ENCODE measurements at regions not wholly inside any gene's neighbourhood (a gene's known extent, or its start where the extent isn't known, plus 50 kb on each side); places are given as distances from the start of the nearest gene placed in this dataset.
"Not testable (repeated sequence)": the region's sequence is repeated elsewhere in the genome, so short reads cannot be mapped to it uniquely, and the experiment has no call there.

- DNase-seq (ENCODE audit: low spot score) = no peak
These were observed 366.1 kb upstream of the RPS23 start for GRCh38 chr5:82644229-82644628.

GRCh38 chr5:82642313-82642712 is 364.2 kb upstream of the RPS23 start:
- DNase-seq (ENCODE audit: low spot score) = no peak

- peak; percentile 67 for DNase-seq (ENCODE audit: low spot score)
These were observed 363.3 kb upstream of the RPS23 start for GRCh38 chr5:82641331-82642003.

- no peak for DNase-seq (ENCODE audit: low spot score)
These were observed 362.8 kb upstream of the RPS23 start for GRCh38 chr5:82640916-82641315.

- no peak for DNase-seq (ENCODE audit: low spot score)
These were observed 361.4 kb upstream of the RPS23 start for GRCh38 chr5:82639393-82640144.

GRCh38 chr5:82636591-82636990 is 358.4 kb upstream of the RPS23 start:
- no peak for DNase-seq (ENCODE audit: low spot score)

GRCh38 chr5:82635561-82636288 is 357.6 kb upstream of the RPS23 start:
- DNase-seq (ENCODE audit: low spot score) = no peak

GRCh38 chr5:82628364-82628910 is 350.3 kb upstream of the RPS23 start:
- DNase-seq (ENCODE audit: low spot score) = no peak

- DNase-seq (ENCODE audit: low spot score) = not testable (repeated sequence)
These were observed 348.9 kb upstream of the RPS23 start for GRCh38 chr5:82626905-82627591.

- DNase-seq (ENCODE audit: low spot score) = not testable (repeated sequence)
These were observed 347.9 kb upstream of the RPS23 start for GRCh38 chr5:82626012-82626411.

GRCh38 chr5:82624062-82624461 is 345.9 kb upstream of the RPS23 start:
- no peak for DNase-seq (ENCODE audit: low spot score)

- DNase-seq (ENCODE audit: low spot score) = no peak
These were observed 344.8 kb upstream of the RPS23 start for GRCh38 chr5:82622711-82623514.

- no peak for DNase-seq (ENCODE audit: low spot score)
These were observed 344.1 kb upstream of the RPS23 start for GRCh38 chr5:82622205-82622604.

- DNase-seq (ENCODE audit: low spot score) = no peak
These were observed 342.9 kb upstream of the RPS23 start for GRCh38 chr5:82620957-82621600.

GRCh38 chr5:82619097-82619496 is 340.9 kb upstream of the RPS23 start:
- DNase-seq (ENCODE audit: low spot score) = no peak

- DNase-seq (ENCODE audit: low spot score) = no peak
These were observed 336.6 kb upstream of the RPS23 start for GRCh38 chr5:82614706-82615105.

GRCh38 chr5:82613891-82614290 is 335.7 kb upstream of the RPS23 start:
- DNase-seq (ENCODE audit: low spot score) = no peak

GRCh38 chr5:82610686-82611085 is 332.5 kb upstream of the RPS23 start:
- no peak for DNase-seq (ENCODE audit: low spot score)

- DNase-seq (ENCODE audit: low spot score) = no peak
These were observed 327.4 kb upstream of the RPS23 start for GRCh38 chr5:82605441-82605973.
